ENCODE measurements at regions not wholly inside any gene's neighbourhood (a gene's known extent, or its start where the extent isn't known, plus 50 kb on each side); places are given as distances from the start of the nearest gene placed in this dataset.

GRCh38 chr22:26732284-26732683, 74.9 kb downstream of the MIAT start:
- no peak for DNase-seq (ENCODE audit: low read depth)

- DNase-seq (ENCODE audit: low read depth) = no peak
These were observed 77.1 kb downstream of the MIAT start for GRCh38 chr22:26734339-26735018.

DNA sequence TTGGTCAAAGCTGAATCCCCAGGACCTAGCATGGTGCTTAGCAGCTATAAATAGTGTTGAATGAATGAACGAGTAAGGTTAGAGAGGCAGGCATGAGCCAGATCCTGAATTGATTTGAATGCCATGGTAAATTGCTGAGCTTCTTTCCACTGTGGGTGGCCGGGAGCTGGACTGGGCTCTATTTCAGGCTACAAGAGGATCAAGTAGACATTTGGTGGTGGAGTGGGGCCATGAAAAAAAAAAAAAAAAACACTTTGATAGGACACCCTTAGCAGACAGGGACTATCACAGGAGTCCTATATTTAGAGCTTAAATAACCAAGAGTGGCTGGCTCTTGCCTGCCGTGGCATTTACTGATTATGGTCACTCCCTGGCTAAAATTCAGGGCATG, 77.6 kb downstream of the MIAT start:
- DNase-seq (ENCODE audit: low read depth) = no peak

DNA sequence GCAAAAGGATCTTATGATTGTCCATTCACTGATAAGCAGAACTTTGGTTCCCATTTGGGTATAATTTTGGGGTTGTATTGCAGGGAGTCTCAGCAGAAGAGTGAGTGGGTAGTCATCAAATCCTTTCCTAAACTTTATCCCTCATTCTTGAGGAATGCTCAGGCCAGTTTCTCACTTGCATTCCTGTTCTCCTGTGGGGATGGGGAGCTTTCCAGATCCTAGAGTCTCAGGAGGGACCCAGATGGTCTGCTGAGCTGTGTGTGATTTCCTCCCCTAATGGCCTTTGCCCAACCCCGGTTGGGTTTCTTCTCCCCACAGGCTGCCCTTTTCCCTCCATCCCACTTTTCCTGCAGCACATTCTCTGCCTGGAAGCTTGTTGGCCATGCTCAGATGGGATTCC, 79.9 kb downstream of the MIAT start:
- no peak for DNase-seq (ENCODE audit: low read depth)

GRCh38 chr22:26740253-26740652, 82.9 kb downstream of the MIAT start:
- no peak for DNase-seq (ENCODE audit: low read depth)

GRCh38 chr22:26743149-26743548, 85.8 kb downstream of the MIAT start:
- no peak for DNase-seq (ENCODE audit: low read depth)

DNA sequence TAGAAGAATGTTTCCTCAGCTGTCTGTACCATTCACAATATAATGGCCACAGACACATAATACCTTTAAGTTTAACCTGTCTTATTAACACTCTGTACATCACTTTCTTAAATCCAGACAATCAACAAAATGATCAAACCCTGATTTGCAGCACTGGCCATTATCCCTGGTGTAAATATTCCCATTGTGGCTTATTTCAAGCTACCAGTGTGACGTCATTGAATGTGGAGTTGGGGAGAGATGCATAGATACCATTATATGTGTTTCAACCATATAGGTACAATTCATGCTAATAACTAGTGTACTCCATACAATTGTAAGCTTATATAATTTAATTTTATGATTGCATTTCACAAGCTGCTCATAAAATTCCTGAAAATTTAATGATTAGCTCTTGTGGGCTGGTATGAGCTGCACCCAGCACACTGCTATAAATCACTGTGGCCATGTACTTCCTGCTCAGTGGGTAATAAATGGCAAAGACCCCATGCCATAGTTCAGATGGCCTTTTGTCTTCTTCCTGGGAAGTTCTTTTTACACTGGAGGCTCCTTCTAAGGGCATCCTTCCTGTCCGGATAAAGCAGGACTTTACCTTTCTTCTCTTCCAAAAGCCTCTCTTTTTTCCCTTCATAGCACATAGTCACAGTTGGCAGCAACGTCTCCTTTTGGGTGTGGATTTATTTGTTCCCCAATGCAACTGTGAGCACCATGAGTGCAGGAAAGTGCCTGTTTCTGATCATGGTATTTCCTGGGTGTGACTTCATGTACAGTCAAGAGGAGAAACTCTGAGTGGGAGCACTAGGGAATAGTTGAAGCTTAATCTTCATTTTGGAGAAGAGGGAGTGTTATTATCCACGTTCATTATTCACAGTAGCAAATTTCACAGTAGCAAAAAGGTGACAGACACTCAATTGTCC, 87.8 kb downstream of the MIAT start:
- DNase-seq (ENCODE audit: low read depth) = no peak

DNA sequence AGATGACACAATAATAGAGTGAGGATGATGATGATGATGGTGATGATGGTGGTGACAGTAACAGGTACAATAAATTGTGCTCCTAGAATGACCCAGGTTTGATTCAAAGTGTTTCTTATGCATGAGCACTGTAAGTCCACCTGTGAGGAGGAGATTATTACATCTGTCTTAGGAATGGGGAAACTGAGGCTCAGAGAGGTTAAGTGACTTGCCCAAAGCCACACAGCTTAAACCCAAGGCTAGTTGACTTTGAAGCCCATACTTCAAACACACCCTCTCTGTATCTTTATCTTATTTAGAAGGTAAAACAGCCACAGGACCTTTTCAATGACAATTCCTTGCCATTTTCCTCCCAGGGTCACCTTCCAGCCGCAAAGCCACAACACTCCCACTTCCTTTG, 88.9 kb downstream of the MIAT start:
- DNase-seq (ENCODE audit: low read depth) = no peak

GRCh38 chr22:26748845-26749244, 91.5 kb downstream of the MIAT start:
- DNase-seq (ENCODE audit: low read depth) = no peak

DNA sequence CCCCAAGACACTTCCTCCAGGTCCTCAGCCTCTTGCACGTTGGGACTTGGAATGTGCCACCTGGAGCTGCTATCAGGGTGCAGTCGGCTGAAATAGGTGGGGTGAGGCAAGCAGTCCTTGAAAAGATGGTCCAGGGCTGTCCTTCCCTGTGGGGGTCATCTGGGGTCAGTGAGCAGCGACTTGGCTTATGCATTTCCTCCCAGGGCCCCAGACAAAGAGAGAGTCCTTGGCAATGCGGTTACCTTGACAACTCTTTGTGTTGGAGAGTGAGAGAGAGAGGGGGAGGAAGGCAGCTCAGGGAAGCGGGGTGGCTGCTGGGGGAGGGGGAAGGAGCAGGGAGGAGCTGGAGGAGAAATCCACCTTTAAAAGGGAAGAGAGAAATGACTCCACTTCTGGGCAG, 93.8 kb downstream of the MIAT start:
- no peak for DNase-seq (ENCODE audit: low read depth)

GRCh38 chr22:26753125-26753862, 95.9 kb downstream of the MIAT start:
- DNase-seq (ENCODE audit: low read depth) = no peak

GRCh38 chr22:26756675-26757293, 99.4 kb downstream of the MIAT start:
- DNase-seq (ENCODE audit: low read depth) = peak; percentile 8

DNA sequence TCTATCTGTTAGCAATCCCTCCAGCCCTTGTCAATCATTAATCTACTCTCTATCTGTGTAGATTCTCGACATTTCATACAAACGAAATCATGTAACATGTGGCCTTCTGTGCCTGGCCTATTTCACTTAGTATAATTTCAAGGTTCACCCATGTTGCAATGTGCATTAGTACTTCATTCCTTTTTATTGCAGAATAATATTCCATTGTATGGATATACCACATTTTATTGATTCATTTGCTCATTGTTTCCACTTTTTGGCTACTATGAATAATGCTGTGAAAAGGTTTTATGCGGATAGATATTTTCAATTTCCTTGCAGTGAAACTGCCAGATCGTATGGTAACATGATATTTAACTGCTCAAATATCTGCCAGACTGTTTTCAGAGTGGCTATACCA, 100.1 kb downstream of the MIAT start:
- DNase-seq (ENCODE audit: low read depth) = no peak

DNA sequence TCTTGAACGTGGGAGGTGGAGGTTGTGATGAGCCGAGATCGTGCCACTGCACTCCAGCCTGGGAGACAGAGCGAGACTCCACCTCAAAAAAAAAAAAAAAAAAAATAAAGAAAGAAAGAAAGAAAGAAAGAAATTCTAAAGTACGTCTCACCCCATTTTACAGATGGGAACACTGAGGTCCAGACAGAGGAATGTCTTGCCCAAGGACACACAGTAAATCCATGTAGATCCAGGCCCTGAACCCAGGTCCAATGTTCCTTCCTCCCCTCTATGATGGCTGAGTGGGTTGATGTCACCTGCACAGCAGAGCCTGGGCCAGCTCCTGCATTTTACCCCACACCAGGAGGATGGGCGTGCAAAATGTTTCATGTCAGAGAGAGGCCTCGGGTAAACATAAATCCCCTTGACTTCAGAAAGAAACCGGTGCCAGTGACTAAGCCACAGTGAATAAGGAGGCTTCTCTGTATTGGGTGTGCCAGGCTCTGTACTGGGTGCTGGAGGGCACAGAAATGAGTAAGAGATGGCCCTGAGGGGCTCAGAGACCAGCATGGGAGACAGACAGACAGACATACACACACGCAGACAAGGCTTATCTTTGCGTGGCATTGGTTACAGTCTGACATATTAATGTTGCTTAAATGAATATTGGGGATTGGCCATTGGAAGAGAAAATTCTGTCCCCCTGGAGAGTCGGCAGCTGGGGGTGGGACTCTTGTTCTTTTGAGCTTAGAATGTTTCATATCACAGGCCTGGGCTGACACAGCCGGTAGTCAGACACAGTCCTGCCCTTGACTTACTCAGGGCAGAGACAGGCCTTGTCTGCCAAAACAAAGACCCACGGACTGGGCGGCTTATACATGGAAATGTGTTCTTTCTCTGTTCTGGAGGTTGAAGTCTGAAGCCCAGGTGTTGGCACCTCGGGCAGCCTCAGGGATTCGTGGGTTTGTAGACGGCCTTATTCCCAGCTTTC, 105.4 kb downstream of the MIAT start:
- DNase-seq (ENCODE audit: low read depth) = no peak

GRCh38 chr22:26763633-26764361, 106.4 kb downstream of the MIAT start:
- DNase-seq (ENCODE audit: low read depth) = no peak

- no peak for DNase-seq (ENCODE audit: low read depth)
These were observed 109.3 kb downstream of the MIAT start for GRCh38 chr22:26766510-26767350.

GRCh38 chr22:26767351-26768155, 110.2 kb downstream of the MIAT start:
- no peak for DNase-seq (ENCODE audit: low read depth)

- DNase-seq (ENCODE audit: low read depth) = no peak
These were observed 110.7 kb downstream of the MIAT start for GRCh38 chr22:26768156-26768515.

DNA sequence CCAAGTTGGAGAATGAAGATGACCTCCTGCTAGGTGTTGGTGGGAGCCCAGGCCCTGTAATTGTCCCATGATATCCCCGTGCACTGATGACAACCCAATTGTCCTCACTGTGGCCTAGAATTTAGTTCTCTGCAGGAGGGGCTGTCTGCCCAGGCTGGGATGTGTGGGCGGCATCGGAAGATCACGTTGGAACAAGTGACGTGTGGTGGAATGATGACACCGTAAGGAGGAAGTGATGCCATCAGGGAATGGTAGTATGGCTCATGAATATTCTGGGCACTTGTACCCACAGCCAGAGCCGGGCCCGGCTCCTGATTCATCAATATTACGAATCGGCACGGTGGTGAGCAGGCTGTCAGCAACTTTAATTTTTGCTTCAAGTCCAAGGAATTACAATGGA, 111.6 kb downstream of the MIAT start:
- no peak for DNase-seq (ENCODE audit: low read depth)

All from stimulated activated CD8-positive, alpha-beta memory T cell treated with anti-CD3 and anti-CD28 coated beads, Interleukin-12 subunit alpha, Interleukin-12 subunit beta, amount 100 ng/mL, for 1 hour (primary cell).